Heart right ventricle (tissue), 16 donors: ENCODE measurements at regions not wholly inside any gene's neighbourhood (a gene's known extent, or its start where the extent isn't known, plus 50 kb on each side); places are given as distances from the start of the nearest gene placed in this dataset.

Source experiments
- ATAC-seq, 8 donors: fragments of 200-7000 bp; cut with Tn5 transposase; one replicate each; pipeline ENCODE4 v1.9.1; 2020; ENCODE audit warnings: mild to moderate bottlenecking in 8 of 8, moderate library complexity in 8 of 8, moderate number of reproducible peaks in 1 of 8
- DNase-seq, 2 donors: peaks; one replicate each; pipeline ENCODE4 v3.0.0-alpha.2; 2020
- H3K27ac ChIP-seq, 10 donors: fragments of 200-600 bp; sonication (generic) in 2 of 10; one replicate each; pipeline versions ENCODE4 v1.5.0 to v1.8.0; 2020 to 2022; ENCODE audit warnings: mild to moderate bottlenecking in 3 of 10
- H3K27me3 ChIP-seq, 7 donors: fragments of 200-600 bp; one replicate each; pipeline ENCODE4 v1.8.0; 2021 to 2022; ENCODE audit warnings: mild to moderate bottlenecking in 2 of 7
- H3K36me3 ChIP-seq, 9 donors: fragments of 200-600 bp; sonication (generic) in 1 of 9; one replicate each; pipeline versions ENCODE4 v1.5.0 to v1.8.0; 2020 to 2022; ENCODE audit warnings: mild to moderate bottlenecking in 2 of 9
- H3K4me1 ChIP-seq, 9 donors: fragments of 200-600 bp; sonication (generic) in 1 of 9; one replicate each; pipeline versions ENCODE4 v1.5.0 to v1.8.0; 2020 to 2022; ENCODE audit warnings: mild to moderate bottlenecking in 4 of 9
- H3K4me3 ChIP-seq, 10 donors: fragments of 200-600 bp; sonication (generic) in 2 of 10; one replicate each; pipeline versions ENCODE4 v1.5.0 to v1.8.0; 2020 to 2022; ENCODE audit warnings: mild to moderate bottlenecking in 7 of 10, moderate library complexity in 2 of 10
- H3K9me3 ChIP-seq, 11 donors: fragments of 200-600 bp in 10 of 11; sonication (generic) in 2 of 11; one replicate each; pipeline versions ENCODE4 v1.5.0 to v1.8.0; 2013 to 2022; ENCODE audit warnings: mild to moderate bottlenecking in 2 of 11, control low read depth in 1 of 11, moderate library complexity in 1 of 11
- WGBS, 2 donors: extraction: QIAGEN DNeasy Blood & Tissue Kit; methylation state at CpG; one replicate each; pipeline ENCODE4 v1.1.7; 2013; ENCODE audit warnings: inconsistent platforms in 1 of 2; 5-methylcytosine and 5-hydroxymethylcytosine counted together
- intact Hi-C, 10 donors: fragments of 100-400 bp; cut with DNase I; formaldehyde crosslinking; loops; one replicate each; pipeline versions ENCODE4 v1.11.1 to v1.14.2; 2022
- TF ChIP-seq, protein P1 (sequence below), 9 donors: fragments of 200-600 bp; sonication (generic) in 2 of 9; IDR thresholded peaks; one replicate each; pipeline versions ENCODE4 v1.5.0 to v1.8.0; 2021 to 2022; ENCODE audit warnings: antibody characterized with exemption in 9 of 9, mild to moderate bottlenecking in 5 of 9, moderate library complexity in 1 of 9
- donor health status: Arrhythmogenic right ventricular cardiomyopathy.
- donor health status: ischemic (EF 13 %, LVEDD 7.1; RV severe dilation, severe dysfunction).
- donor health status: healthy with polysubstance abuse.
- donor health status: DM: no; HTN: yes; CAD: no.
- donor health status: DM: no; HTN: no; CAD: no.
- donor health status: ischemic (EF 25% LVEDD 6.9; RV normal size, moderate dysfunction).
- donor health status: ischemic (EF 25% LVEDD 5.7; RV mildly dilated, moderate dysfunction).
- donor health status: healthy.
- donor health status: DM: yes; HTN: yes; CAD: no.
- donor health status: Ischemic cardiomyopathy.
- donor health status: ischemic (EF 35%, LVEDD 5.7; RV mildly dilated, moderate dysfunction).
- donor health status: nonischemic (EF 11% LVEDD 7.7; RV severe dilation, severe dysfunction).
- donor health status: DM: yes; HTN: yes; CAD: no.
- donor health status: PGD.
- donor health status: ischemic (EF 29% LVEDD 5.4; RV normal size, mild dysfunction).
- donor health status: nonischemic (EF 23%, LVEDD 6.1; RV moderate dilation, normal function).

DNA sequence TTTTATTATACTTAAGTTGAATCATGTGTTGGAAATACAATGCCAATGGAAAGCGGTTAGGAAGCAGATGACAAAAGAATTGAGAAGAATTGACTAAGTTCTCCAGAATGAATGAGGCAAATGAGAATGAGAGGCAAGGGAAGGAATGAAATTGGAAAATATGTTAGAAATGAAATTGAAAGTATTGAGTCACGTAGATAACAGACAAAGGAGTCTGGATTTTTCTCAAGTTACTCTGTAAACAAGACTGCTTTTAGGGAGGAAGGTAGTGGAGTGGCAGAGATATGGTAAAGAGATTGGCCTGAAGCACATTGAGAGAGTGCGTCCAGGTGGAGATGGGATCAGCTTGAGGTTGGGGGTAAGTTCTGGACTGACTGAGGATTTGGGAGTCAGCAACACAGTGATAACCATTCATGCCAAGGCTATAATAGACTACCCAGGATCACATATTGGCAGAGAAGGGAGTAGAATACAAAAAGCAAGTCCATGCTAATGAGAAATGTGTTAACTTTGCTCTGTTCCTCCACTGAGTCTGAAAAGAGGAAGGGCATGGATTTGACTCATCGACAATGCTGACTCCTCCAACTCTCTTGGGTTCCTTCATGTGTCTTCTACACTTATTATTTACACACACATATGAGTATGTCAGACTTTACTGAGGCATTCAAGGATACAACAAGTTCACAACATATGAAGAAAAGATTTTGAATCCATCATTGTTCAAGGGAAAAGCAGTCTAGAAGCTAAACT is 814.2 kb upstream of the ZNF608 start:
- Histone ChIP-seq H3K4me1 (peaks cover 0 to 7% (median 0%) of the 10 kb centered on the region in 9 donors), H3K9me3 (no peaks in the 10 kb centered on the region), H3K27me3 (no peaks in the 10 kb centered on the region), H3K36me3 (no peaks in the 10 kb centered on the region), H3K4me3 (no peak overlapping the region), H3K27ac (no peak overlapping the region)
- 92 to 94% methylated on average over 4 of the region's 4 CpGs for WGBS, 2 donors
- DNase-seq, result no peak
- TF ChIP-seq, protein P1, sequence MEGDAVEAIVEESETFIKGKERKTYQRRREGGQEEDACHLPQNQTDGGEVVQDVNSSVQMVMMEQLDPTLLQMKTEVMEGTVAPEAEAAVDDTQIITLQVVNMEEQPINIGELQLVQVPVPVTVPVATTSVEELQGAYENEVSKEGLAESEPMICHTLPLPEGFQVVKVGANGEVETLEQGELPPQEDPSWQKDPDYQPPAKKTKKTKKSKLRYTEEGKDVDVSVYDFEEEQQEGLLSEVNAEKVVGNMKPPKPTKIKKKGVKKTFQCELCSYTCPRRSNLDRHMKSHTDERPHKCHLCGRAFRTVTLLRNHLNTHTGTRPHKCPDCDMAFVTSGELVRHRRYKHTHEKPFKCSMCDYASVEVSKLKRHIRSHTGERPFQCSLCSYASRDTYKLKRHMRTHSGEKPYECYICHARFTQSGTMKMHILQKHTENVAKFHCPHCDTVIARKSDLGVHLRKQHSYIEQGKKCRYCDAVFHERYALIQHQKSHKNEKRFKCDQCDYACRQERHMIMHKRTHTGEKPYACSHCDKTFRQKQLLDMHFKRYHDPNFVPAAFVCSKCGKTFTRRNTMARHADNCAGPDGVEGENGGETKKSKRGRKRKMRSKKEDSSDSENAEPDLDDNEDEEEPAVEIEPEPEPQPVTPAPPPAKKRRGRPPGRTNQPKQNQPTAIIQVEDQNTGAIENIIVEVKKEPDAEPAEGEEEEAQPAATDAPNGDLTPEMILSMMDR (IDR thresholded peaks at IDR 0.05), result no peak
- ATAC-seq, result no peak
- intact Hi-C loops, result no loop called here

- Histone ChIP-seq H3K4me3 (no peak overlapping the region), H3K27me3 (no peaks in the 10 kb centered on the region), H3K4me1 (peaks cover 0 to 2% (median 0%) of the 10 kb centered on the region in 9 donors), H3K36me3 (no peaks in the 10 kb centered on the region), H3K9me3 (peaks cover 0 to 19% (median 0%) of the 10 kb centered on the region in 11 donors), H3K27ac (no peak overlapping the region)
- TF ChIP-seq, protein P1 (IDR thresholded peaks at IDR 0.05), result no peak
- WGBS, 2 donors, result 86 to 90% methylated on average over 5 of the region's 5 CpGs
- intact Hi-C loops, result no loop called here
- no peak for ATAC-seq
- no peak for DNase-seq
Measured at GRCh38 chr5:125564317-125564975, 818.0 kb upstream of the ZNF608 start.

GRCh38 chr5:125574491-125575044 is 828.1 kb upstream of the ZNF608 start:
- no peaks in the 10 kb centered on the region for H3K4me1 ChIP-seq
- peaks cover 0 to 8% (median 0%) of the 10 kb centered on the region in 11 donors for H3K9me3 ChIP-seq
- DNase-seq (no peak), ATAC-seq (no peak)
- WGBS, 2 donors, result 72 to 76% methylated on average over 9 of the region's 9 CpGs
- H3K27ac ChIP-seq, result no peak overlapping the region
- TF ChIP-seq, protein P1 (IDR thresholded peaks at IDR 0.05), result no peak
- no peaks in the 10 kb centered on the region for H3K27me3 ChIP-seq
- H3K4me3 ChIP-seq, result no peak overlapping the region
- intact Hi-C loops, result no loop called here
- no peaks in the 10 kb centered on the region for H3K36me3 ChIP-seq

DNA sequence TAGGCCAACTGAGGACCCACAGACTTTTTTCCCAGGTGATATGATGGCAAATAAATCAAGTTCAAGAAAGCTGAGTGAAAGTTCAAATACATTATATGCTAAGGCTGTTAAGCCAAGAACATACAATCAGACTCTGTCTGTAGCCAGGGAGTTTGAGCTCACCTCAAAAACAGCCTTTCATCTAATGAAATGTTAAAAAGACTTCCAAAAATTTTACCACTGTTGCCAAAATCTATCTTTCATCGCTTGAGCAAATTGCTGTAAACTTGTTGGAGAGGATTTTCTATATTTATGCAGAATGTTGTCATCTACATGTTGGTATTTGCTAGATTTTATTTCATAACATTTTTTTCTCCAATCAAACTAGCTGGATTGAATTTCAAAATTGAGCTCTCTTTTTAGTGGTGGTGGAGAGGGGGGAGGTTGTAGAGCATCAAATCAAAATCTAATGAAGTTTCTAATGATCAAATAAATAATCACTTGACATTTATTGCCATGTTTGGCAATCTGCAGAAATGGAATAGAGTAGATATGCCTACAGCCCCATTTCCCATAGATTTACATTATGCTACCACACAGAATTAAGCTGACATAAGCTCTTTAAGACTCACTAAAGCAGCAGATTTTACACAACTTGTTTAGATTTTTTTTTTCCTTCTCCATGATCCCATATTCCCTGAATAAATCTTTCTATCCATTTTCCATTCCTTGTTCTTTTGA is 828.9 kb upstream of the ZNF608 start:
- intact Hi-C loops, result no loop called here
- 88 to 93% methylated on average over 1 of the region's 1 CpG for WGBS, 2 donors
- no peak overlapping the region for H3K27ac ChIP-seq
- H3K36me3 ChIP-seq, result no peaks in the 10 kb centered on the region
- TF ChIP-seq, protein P1 (IDR thresholded peaks at IDR 0.05), result no peak
- no peak for DNase-seq
- peaks cover 0 to 8% (median 0%) of the 10 kb centered on the region in 11 donors for H3K9me3 ChIP-seq
- no peaks in the 10 kb centered on the region for H3K4me1 ChIP-seq
- no peaks in the 10 kb centered on the region for H3K27me3 ChIP-seq
- no peak overlapping the region for H3K4me3 ChIP-seq
- ATAC-seq, result no peak
